Frontal cortex (tissue), 3 donors: ENCODE measurements at regions not wholly inside any gene's neighbourhood (a gene's known extent, or its start where the extent isn't known, plus 50 kb on each side); places are given as distances from the start of the nearest gene placed in this dataset.

Experiments used
- DNase-seq, 2 donors: peaks; one replicate each; pipeline ENCODE4 v3.0.0; 2012; ENCODE audit warnings: low spot score in 2 of 2
- FAIRE-seq: peaks from 2 replicates; lab custom pipeline; 2012; peaks lifted over from hg19 to GRCh38; lab: Jason Lieb, UNC
- donor health status: control.
- donor health status: control.
- donor health status: control.

GRCh38 chr22:44616882-44617655 is 84.9 kb upstream of the PRR5 start:
- no peak for DNase-seq
- no peak for FAIRE-seq

GRCh38 chr22:44616461-44616860 is 85.5 kb upstream of the PRR5 start:
- FAIRE-seq (no peak), DNase-seq (no peak)

DNA sequence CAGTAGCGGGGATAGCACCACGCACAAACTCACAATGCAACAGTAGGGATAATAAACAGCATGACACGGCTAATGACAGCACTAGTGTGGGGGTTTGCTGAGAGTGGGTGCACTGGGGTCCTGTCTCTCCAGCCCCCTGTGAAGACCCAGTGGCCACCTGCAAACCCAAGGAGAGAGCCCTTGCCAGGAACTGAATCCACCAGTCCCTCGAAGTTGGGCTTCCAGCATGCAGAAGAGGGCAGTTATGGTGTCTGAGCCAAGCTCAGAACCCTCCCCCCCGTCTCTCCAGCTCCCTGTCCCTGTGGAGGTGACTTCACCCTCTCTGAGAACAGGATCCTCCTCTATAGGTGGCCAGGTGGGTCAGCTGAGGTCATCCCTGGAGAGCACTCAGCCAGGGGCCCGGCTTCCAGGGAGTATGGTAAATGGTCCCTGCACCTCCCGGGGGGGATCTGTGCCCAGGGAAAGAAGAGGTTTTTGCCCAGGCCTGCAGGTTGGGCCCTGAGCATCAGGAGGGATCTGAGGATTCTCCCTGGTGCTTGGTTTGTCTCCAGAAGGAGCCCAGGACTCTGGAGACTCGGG is 86.3 kb upstream of the PRR5 start:
- FAIRE-seq: no peak

DNA sequence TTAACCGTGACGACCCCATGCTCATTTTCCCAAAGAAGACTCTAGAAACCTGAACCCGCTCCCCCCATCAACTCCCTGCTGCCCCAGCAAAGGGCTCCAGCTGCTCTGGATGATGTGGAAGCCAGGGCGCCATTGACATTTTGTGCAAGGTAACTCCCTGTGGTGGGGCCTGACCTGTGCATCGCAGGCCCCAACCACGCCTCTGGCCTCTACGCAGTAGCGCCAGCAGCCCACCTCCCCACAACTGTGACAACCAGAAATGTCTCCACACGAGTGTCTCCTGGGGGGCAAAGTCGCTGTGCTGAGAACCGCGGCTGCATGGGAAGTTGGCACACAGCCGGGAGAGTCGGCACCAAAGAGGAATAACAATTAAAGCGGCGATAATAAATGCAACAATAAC is 86.9 kb upstream of the PRR5 start:
- DNase-seq (no peak), FAIRE-seq (no peak)

More for the DNA sequence above, 86.3 kb upstream of the PRR5 start:
- DNase-seq: no peak

GRCh38 chr22:44613196-44613595 is 88.8 kb upstream of the PRR5 start:
- DNase-seq (no peak), FAIRE-seq (no peak)

GRCh38 chr22:44611880-44612496 is 90.0 kb upstream of the PRR5 start:
- no peak for DNase-seq
- FAIRE-seq: no peak

DNA sequence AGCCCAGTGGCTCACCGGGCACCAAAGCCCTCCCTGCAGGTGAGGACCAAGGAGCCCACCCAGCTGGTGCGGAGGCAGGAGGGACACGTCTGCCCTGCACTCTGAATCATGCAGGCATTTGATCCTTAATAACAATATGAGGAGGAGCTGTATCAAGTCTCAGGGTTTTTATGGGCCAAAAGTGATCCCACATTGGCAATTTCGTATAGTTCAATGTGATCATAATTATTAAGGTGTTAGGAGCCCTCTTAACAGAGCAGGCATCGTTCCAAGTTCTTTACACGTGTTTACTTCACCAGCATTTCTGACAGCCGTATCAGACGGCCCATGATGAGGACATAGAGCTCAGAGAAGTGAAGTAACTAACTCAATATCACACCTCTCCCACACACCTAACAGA is 91.9 kb upstream of the PRR5 start:
- no peak for FAIRE-seq
- DNase-seq: no peak

GRCh38 chr22:44609400-44609988 is 92.5 kb upstream of the PRR5 start:
- DNase-seq (no peak), FAIRE-seq (no peak)

DNA sequence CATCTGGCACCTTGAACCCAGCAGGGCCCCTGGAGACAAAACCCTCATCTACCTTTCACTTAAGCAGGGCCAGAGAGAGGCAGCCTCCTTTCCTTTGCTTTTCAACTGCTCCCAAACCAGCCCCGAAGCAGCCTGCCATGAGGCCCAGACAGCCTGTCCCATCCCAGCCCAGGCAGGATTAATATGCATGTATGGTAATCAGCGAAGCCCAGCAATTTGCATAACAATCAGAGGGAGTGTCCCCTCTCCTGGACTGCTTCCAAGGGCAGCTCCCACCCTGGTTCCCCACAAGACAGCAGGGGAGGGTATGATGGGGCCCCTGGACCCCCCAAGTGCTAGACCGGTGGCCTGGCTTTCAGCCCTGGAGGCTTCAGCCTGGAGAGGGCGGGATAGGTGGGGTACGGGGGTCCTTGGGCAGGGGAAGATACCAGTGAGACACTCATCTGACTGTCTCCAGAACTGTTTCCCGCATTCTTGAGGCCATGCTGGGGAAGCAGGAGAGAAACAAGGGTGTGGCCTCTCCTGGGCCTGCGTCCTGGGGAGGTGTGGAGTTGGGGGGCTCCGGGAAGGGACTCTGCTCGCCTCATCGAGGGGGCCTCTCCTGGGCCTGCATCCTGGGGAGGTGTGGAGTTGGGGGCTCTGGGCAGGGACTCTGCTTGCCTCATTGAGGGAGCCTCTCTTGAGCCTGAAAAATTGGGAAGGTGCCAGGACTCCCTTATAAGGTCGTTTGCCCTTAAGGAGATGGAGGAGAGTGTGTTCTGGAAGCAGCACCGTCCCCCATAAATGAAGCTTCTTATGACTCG is 93.2 kb upstream of the PRR5 start:
- FAIRE-seq (no peak), DNase-seq (no peak)

DNA sequence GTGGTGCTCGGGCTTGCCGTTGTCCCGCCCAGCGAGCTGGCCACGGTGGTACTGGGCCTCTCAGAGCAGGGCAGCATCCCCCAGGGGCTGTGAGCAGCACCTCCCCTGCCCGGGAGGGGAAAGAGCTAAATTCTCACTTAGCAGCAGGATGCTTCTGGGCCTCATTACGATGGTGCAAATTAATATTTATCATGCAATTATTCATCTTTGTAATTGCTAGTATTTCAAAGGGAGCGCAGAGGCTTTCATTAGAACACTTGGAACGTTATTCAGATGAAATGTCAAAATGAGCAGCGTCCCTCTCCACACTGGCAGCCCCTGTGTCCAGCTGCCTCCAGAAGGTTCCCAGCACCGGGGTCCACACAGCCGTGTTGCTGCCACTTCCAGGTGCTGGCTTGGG is 95.9 kb upstream of the PRR5 start:
- FAIRE-seq (no peak), DNase-seq (no peak)

DNA sequence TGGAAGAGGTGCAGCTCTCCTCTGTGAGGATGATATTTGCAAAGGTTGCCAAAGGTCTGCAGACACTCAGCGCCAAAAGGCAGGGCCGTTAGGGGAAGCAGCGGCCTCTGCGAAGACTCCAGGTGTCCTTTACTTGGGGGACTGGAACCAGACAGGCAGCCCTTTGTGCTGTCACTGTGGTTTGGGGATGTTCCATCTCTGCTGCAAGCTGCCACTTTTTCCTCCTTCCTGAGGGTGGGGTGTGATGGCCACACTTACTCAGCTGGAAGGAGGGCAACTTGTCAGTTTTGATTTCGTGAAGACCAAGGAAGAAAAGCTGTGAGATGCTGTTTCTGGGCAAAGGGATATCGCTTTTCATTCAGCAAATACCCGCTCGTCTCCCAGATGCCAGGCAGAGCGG is 96.5 kb upstream of the PRR5 start:
- no peak for FAIRE-seq
- DNase-seq: no peak

- FAIRE-seq (no peak), DNase-seq (no peak)
Observed at GRCh38 chr22:44604991-44605390, 97.0 kb upstream of the PRR5 start.

- FAIRE-seq (no peak), DNase-seq (no peak)
Observed at GRCh38 chr22:44604455-44604854, 97.5 kb upstream of the PRR5 start.

DNA sequence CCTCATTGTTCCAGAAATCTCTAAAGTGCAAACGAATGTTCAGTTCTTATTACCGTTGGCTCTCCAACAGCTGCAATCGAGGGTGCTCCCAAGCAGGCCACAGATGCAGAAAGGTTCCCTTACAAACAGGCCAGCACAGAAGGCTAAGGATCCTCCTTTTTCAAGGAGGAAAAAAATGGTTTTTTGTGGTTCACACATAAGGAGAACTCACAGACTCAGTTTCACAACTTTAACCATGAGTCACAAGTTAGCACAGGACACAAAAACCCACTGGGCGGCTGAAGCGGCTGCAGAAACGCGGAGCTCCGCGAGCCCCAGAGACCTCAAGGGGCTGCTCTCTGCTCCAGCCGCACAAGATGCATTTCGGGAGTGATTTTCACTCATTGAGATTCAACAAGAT is 98.2 kb upstream of the PRR5 start:
- FAIRE-seq (no peak), DNase-seq (no peak)

GRCh38 chr22:44601725-44602124 is 100.3 kb upstream of the PRR5 start:
- no peak for DNase-seq

DNA sequence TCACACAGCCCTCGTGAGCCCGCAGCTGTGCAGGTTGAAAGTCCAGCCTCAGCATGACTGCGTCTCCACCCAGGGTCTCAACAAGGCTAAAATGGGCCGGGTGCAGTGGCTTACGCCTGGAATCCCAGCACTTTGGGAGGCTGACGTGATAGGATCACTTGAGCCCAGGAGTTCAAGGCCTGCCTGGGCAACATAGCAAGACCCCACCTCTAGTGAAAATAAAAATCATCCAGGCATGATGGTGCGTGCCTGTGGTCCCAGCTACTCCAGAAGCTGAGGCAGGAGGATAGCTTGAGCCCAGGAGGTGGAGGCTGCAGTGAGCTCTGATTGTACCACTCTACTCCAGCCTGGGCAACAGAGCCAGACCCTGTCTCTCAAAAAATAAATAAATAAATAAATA is 100.8 kb upstream of the PRR5 start:
- FAIRE-seq: no peak
- DNase-seq: no peak

More at GRCh38 chr22:44601725-44602124, 100.3 kb upstream of the PRR5 start:
- no peak for FAIRE-seq

GRCh38 chr22:44600207-44600785 is 101.7 kb upstream of the PRR5 start:
- FAIRE-seq (no peak), DNase-seq (no peak)

DNA sequence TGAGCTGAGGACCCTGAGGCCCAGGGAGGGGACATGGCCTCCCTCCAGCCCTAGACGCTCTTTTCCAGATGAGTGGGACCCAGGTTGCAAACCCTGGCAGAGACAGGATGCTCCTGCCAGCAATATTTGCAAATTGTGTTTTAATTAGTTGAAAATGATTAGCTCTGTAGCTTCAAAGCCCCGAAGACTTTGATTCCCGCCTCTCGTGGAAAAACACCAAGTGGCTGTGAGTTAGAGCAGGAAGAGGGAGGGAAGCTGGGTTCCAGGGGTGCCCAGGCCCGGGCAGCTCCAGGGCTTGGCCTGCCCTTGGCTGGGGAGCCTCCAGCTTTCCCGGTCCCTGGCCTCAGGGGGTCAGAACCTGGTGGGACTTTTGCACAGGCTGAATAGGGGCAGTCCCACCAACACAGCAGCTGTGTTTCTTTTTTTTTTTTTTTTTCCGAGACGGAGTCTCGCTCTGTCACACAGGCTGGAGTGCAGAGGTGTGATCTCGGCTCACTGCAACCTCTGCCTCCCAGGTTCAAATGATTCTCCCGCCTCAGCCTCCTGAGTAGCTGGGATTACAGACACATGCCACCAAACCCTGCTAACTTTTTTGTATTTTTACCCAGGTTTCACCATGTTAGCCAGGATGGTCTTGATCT is 101.6 kb upstream of the RTL6 start:
- FAIRE-seq (no peak), DNase-seq (no peak)

GRCh38 chr22:44599084-44599483 is 101.1 kb upstream of the RTL6 start:
- FAIRE-seq: no peak
- no peak for DNase-seq
